Astrocyte of the spinal cord (primary cell): ENCODE measurements at regions not wholly inside any gene's neighbourhood (a gene's known extent, or its start where the extent isn't known, plus 50 kb on each side); places are given as distances from the start of the nearest gene placed in this dataset.

Experiments used
- DNase-seq: peaks from one replicate; pipeline ENCODE4 v3.0.0; 2011; ENCODE audit warnings: low read depth, low spot score
- H3K4me3 ChIP-seq: 2 replicates; pipeline ENCODE4 v1.5.1; 2011; ENCODE audit warnings: low read depth, mild to moderate bottlenecking, low read length, moderate library complexity
- CTCF ChIP-seq: IDR thresholded peaks from 2 replicates; pipeline ENCODE4 v1.5.1; 2012; ENCODE audit warnings: low read depth, mild to moderate bottlenecking, low read length, inconsistent platforms
- in situ Hi-C: cut with HindIII; loops from 2 replicates; pipeline ENCODE4 v1.10.0; 2017; ENCODE audit warnings: low sequenced_read_pairs

- in situ Hi-C loops = no loop called here
- no peak overlapping the region for H3K4me3 ChIP-seq
- DNase-seq = no peak
- TF ChIP-seq CTCF = no peak
These were observed 92.9 kb upstream of the SSBP2 start for GRCh38 chr5:81843845-81844244.

- DNase-seq = no peak
- TF ChIP-seq CTCF = no peak
- H3K4me3 ChIP-seq = no peak overlapping the region
- in situ Hi-C loops = no loop called here
These were observed 92.0 kb upstream of the SSBP2 start for GRCh38 chr5:81842795-81843398.

- H3K4me3 ChIP-seq = no peak overlapping the region
- DNase-seq = no peak
- in situ Hi-C loops = no loop called here
- TF ChIP-seq CTCF = no peak
These were observed 88.1 kb upstream of the SSBP2 start for GRCh38 chr5:81839034-81839433.

- peak; percentile 56 for DNase-seq
These were observed 87.5 kb upstream of the SSBP2 start for GRCh38 chr5:81838307-81838906.

GRCh38 chr5:81837667-81838306, 86.9 kb upstream of the SSBP2 start:
- DNase-seq = no peak
- in situ Hi-C loops = no loop called here
- no peak for TF ChIP-seq CTCF
- no peak overlapping the region for H3K4me3 ChIP-seq

More at GRCh38 chr5:81838307-81838906, 87.5 kb upstream of the SSBP2 start:
- in situ Hi-C loops = no loop called here
- TF ChIP-seq CTCF = peak; percentile 68
- no peak overlapping the region for H3K4me3 ChIP-seq

GRCh38 chr5:81835814-81836367, 85.0 kb upstream of the SSBP2 start:
- no peak overlapping the region for H3K4me3 ChIP-seq
- no peak for DNase-seq
- in situ Hi-C loops = no loop called here
- TF ChIP-seq CTCF = no peak
